ENCODE measurements at regions not wholly inside any gene's neighbourhood (a gene's known extent, or its start where the extent isn't known, plus 50 kb on each side); places are given as distances from the start of the nearest gene placed in this dataset.

GRCh38 chr9:13372510-13372909 is 93.0 kb upstream of the MPDZ start:
- DNase-seq = no peak

- no peak for DNase-seq
Observed at GRCh38 chr9:13369431-13369830, 89.9 kb upstream of the MPDZ start.

GRCh38 chr9:13367784-13368183 is 88.3 kb upstream of the MPDZ start:
- DNase-seq = no peak

- no peak for DNase-seq
Observed at GRCh38 chr9:13364271-13365000, 84.9 kb upstream of the MPDZ start.

- no peak for DNase-seq
Observed at GRCh38 chr9:13361076-13361475, 81.6 kb upstream of the MPDZ start.

- DNase-seq = no peak
Observed at GRCh38 chr9:13360188-13360587, 80.7 kb upstream of the MPDZ start.

GRCh38 chr9:13358128-13358527 is 78.6 kb upstream of the MPDZ start:
- DNase-seq = no peak

- DNase-seq = no peak
Observed at GRCh38 chr9:13354733-13355132, 75.2 kb upstream of the MPDZ start.

GRCh38 chr9:13352451-13352979 is 73.0 kb upstream of the MPDZ start:
- DNase-seq = no peak

- DNase-seq = no peak
Observed at GRCh38 chr9:13351778-13352386, 72.4 kb upstream of the MPDZ start.

GRCh38 chr9:13332571-13332970 is 53.1 kb upstream of the MPDZ start:
- DNase-seq = no peak

- DNase-seq = no peak
Observed at GRCh38 chr9:13331320-13331719, 51.8 kb upstream of the MPDZ start.

GRCh38 chr9:13330396-13331004 is 51.0 kb upstream of the MPDZ start:
- DNase-seq = no peak

All from stimulated activated CD4-positive, alpha-beta T cell treated with anti-CD3 and anti-CD28 coated beads, Interleukin-1b, Interleukin-23, amount 100 ng/mL, for 48 hours (primary cell).